Brain pericyte (primary cell): ENCODE measurements at regions not wholly inside any gene's neighbourhood (a gene's known extent, or its start where the extent isn't known, plus 50 kb on each side); places are given as distances from the start of the nearest gene placed in this dataset.
"Not testable (repeated sequence)": the region's sequence is repeated elsewhere in the genome, so short reads cannot be mapped to it uniquely, and the experiment has no call there.

ENCODE experiments used
- DNase-seq: peaks from one replicate; pipeline ENCODE4 v3.0.0-alpha.2; 2012; ENCODE audit warnings: low read depth, low spot score

GRCh38 chr4:160652790-160653189 lies 1511.0 kb downstream of the FSTL5 start:
- no peak for DNase-seq

- DNase-seq, result no peak
These were observed 1488.2 kb downstream of the FSTL5 start for GRCh38 chr4:160675550-160675949.

- no peak for DNase-seq
These were observed 1478.1 kb downstream of the FSTL5 start for GRCh38 chr4:160685729-160686128.

GRCh38 chr4:160701671-160702070 lies 1462.1 kb downstream of the FSTL5 start:
- no peak for DNase-seq

- no peak for DNase-seq
These were observed 1454.8 kb downstream of the FSTL5 start for GRCh38 chr4:160709026-160709425.

- no peak for DNase-seq
These were observed 1454.3 kb downstream of the FSTL5 start for GRCh38 chr4:160709546-160709945.

DNA sequence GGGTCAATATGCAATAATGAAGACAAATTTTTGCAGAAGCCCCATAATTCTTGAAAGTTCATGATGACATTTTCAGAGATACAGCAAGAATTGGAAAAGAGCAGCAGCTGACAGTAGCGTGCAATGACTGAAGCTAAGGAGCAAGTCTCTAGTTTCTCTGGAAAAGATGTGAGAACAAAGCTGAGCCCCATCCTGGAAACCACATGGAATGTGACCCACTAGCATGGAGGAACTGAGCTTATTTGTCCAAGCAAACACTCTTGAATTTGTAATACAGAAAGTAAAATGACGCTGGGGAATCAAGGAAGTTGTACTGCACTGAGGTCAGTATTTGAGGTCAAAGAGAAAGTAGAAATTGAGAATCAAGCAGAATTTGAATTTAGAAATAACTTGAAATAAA lies 1447.2 kb downstream of the FSTL5 start:
- no peak for DNase-seq

- no peak for DNase-seq
These were observed 1446.0 kb downstream of the FSTL5 start for GRCh38 chr4:160717848-160718247.

- DNase-seq, result no peak
These were observed 1439.7 kb downstream of the FSTL5 start for GRCh38 chr4:160724063-160724462.

GRCh38 chr4:160745126-160745525 lies 1418.7 kb downstream of the FSTL5 start:
- no peak for DNase-seq

GRCh38 chr4:160746585-160746984 lies 1417.2 kb downstream of the FSTL5 start:
- not testable (repeated sequence) for DNase-seq

DNA sequence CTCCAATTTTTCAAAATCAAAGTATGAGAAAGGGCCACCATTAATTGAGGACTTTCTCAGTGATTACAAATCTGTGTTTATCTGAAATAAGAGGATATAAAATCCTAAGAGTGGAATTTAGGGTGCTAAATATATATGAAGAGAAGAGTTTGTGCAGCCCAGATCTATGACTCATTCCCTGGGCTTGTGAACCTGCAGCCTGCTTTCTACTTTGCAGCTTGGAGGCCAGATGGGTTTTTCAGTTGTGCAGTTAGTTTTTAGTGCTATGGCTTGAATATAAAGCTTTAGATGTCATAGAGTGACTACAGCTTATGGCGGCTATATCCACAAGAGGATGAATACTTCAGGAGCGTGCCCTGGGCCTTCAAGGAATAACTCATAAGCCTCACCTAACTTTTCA lies 1391.1 kb downstream of the FSTL5 start:
- DNase-seq, result no peak

DNA sequence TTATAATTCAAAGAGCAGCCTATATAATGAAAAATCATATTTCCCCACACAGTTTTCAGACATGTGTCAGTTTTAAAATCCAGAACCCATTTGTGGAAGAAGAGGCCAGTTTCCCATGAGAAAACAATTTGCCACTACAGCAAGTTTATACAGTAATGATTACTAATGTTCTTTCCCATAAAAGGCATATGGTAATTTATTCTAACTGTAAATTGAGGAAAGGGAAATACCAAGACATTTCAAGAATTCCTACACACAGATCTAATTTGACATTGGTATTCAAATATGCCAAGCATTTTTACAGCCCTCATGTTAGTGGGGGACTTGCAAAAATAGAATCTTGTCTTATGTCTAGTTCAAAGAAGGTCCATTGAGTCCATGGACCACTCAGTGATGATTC lies 1368.6 kb downstream of the FSTL5 start:
- no peak for DNase-seq

- DNase-seq, result no peak
These were observed 1355.6 kb downstream of the FSTL5 start for GRCh38 chr4:160808174-160808573.

DNA sequence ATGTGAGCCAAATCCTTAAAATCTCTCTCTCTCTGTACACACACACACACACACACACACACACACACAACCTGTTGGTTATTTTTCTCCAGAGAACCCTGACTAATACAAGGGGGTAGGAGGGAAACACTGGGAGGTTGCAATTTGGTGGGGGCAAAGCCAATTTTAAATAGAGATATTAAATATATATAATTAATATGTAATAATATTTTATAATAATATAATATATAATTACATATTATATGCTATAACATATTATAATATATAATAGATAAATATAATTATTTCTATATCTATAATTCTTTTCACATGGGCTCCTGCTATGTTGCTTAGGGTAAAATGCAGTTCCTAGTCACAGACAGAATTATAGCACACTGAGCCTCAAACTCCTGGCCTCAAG lies 1354.2 kb downstream of the FSTL5 start:
- DNase-seq, result no peak

DNA sequence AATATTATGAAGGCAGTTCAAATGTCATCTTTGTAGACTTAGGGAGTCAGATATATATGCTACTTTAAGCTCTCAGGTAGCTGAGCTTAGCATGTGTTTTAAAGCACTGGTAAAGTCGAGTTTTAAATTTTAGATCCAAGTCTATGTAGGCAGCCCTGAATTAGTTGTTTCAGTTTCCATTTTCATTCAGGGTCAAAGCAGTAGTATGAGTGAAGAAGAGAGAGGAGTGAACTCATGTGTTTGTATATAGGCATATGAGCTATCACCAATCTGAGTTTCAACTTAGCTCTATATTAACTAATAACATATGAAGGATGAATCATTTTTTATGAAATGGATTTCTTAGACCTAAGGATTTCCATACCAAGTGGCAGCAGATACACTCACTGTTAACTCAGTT lies 1353.4 kb downstream of the FSTL5 start:
- DNase-seq, result no peak

GRCh38 chr4:160810941-160811340 lies 1352.9 kb downstream of the FSTL5 start:
- no peak for DNase-seq

GRCh38 chr4:160811956-160812355 lies 1351.8 kb downstream of the FSTL5 start:
- no peak for DNase-seq

GRCh38 chr4:160814726-160815125 lies 1349.1 kb downstream of the FSTL5 start:
- no peak for DNase-seq

DNA sequence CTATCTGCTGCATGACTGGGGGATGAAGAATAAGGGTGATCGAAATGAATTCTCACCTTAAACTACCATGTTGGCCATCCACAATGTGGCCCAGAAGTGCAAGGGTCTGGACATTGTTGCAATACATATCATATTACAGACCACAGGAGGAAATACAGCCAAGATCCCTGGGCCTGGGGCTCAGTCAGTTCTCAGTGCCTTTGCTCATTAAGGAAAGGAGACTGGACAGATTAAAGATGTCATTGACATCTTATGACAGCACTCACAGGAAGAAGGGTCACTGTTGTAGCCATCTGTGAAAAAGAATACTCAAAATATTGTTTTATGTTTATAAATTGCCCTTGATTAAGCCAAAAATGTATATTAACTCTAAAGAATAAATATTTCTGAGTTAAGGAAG lies 1345.2 kb downstream of the FSTL5 start:
- DNase-seq, result no peak

DNA sequence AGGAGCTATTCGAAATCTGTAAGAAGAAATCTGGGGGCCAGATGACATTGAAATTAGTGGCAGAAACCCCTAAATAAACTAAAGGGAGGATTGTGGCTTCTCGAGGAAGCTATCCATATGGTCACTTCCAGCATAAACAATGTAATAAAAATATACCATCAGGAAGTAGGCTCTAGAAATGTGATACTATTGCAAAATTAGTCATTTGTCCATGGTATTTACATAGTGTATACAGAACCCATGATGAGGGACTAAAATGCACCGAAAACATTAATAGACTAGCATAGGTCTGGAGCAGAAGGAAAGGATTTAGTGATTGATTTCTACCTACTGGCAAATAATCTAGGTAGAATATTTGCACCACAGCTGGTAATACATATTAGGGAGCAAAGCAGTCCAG lies 1344.0 kb downstream of the FSTL5 start:
- DNase-seq, result no peak

DNA sequence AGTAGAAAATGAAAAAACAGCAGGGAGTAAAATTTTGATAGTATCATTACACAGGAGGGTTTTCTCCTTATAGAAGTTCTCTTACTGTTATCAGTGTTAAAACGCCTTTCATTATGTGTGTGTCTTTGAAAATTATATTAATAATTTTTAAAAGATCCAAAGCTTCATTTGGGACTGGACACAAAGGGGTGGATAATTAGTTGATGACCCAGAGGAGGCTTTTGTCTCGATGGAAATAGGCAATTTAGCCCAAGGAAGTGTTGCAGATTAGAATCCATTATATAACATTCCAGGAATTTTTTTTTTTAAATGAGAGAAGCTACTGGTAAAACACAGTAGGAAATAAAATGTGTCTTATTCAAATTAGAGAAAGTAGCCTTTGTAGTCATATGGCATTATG lies 1339.3 kb downstream of the FSTL5 start:
- no peak for DNase-seq

DNA sequence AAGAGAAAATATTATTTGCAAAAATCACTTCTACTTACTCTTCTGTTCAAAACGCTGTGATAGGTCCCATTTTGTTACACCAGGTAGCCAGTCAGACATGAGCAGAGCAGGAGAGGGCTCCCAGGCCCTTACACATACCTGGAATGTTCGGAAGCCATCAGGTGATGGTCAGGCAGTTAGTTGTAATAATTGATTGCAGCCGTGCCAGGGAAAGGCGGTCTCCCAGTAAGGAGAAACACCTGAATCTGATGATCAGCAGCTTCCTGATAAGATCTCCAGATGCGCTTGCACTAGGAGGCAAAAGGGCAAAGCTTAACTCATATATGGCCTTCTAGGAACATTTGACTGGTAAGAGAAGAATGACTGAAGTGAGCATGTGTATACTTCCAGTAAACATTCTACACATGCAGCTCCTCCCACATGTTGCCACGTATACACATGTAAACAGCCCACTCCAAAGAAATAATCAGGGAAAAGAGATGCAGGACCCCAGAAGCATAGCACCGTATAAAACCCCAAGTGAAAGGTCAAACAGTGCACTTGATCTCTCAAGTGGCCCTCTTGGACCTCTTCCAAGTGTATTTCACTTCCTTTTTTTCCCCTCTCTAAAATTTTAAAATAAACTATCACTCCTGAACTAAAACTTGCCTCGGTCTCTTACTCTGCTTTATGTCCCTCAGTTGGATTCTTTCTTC lies 1338.0 kb downstream of the FSTL5 start:
- DNase-seq, result no peak

GRCh38 chr4:160826339-160826679 lies 1337.5 kb downstream of the FSTL5 start:
- DNase-seq, result no peak
